ENCODE measurements at regions not wholly inside any gene's neighbourhood (a gene's known extent, or its start where the extent isn't known, plus 50 kb on each side); places are given as distances from the start of the nearest gene placed in this dataset.

GRCh38 chr11:71364176-71364671 is 84.0 kb downstream of the DHCR7 start:
- no peak for TF ChIP-seq CTCF (IDR thresholded peaks at IDR 0.05)
- no peak for TF ChIP-seq POLR2A (IDR thresholded peaks at IDR 0.05)
